RWPE1 (cell line): ENCODE measurements at regions not wholly inside any gene's neighbourhood (a gene's known extent, or its start where the extent isn't known, plus 50 kb on each side); places are given as distances from the start of the nearest gene placed in this dataset.

Source experiments
- CTCF ChIA-PET: fragments of 350-600 bp; sonication (Branson Sonifier 250); formaldehyde crosslinking; extraction: SDS; loops from one replicate; lab custom pipeline; 2021; lab: Yijun Ruan, JAX
- POLR2A ChIA-PET: fragments of 400-600 bp; formaldehyde crosslinking; extraction: SDS; loops from one replicate; lab custom pipeline; 2020; ENCODE audit warnings: antibody characterized with exemption; ENCODE audit not compliant: low non-redundant PET; lab: Yijun Ruan, JAX
- DNase-seq: peaks from one replicate; pipeline ENCODE4 v3.0.0; 2012; ENCODE audit warnings: low spot score
- H3K27ac ChIP-seq: fragments of 450-650 bp; 2 replicates; pipeline ENCODE4 v1.5.1; 2017
- CTCF ChIP-seq: fragments of 450-650 bp; conservative IDR thresholded peaks from 2 replicates; pipeline ENCODE4 v1.5.1; 2017; ENCODE audit warnings: low read depth, mild to moderate bottlenecking

DNA sequence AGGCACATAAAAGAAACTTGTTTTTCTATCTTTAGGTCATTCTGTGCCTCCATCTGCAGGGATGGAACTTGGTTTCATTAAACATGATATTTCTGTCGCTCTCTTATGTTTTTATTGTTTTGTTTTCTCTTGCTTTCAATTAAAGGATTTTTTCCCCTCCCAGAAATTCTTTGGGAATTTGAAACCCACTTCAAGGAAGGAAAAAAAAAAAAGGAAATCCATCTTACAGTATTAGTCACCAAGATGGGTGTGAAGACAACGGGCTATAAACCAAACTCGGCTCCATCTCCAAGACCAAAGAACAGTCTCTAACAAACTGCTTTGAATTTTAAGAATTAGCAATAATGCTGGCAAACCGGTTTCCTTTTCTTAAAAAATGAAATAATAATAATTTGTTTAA is 244.1 kb downstream of the BCL11A start:
- TF ChIP-seq CTCF, result no peak
- no peak overlapping the region for H3K27ac ChIP-seq
- ChIA-PET POLR2A (no interaction called here), CTCF (no interaction called here)
- DNase-seq, result no peak

DNA sequence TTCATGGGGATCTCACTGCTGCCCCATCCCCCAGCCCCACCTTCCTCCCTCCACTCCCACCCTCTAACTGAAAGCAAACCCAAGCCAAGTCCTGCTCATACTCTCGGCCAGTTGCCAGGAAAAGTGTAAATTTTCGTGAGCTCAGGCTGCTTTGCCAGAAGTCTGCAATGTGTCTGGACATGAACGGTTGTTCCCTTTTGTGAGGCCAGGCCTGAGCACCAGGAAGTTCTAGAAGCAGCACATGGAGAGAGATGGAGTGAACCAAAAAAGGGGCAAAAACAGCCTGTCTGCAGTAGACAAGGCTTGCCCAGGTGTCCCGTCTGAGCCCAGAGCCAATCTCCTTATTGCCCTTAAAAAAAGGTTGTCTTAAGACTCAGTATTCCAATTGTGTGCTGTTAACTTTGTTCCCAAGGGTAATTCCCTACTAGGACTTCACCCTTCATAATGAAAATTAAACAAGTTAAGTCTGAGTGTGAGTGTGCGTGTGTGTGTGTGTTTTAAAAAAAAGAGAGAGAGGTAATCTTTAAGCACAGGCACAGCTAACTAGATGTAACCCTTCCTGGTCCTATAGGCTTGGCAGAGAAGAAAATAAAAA is 247.1 kb downstream of the BCL11A start:
- no peak for TF ChIP-seq CTCF
- ChIA-PET CTCF (no interaction called here), POLR2A (no interaction called here)
- peak overlapping the region; percentile 74 for H3K27ac ChIP-seq
- peak; percentile 8 for DNase-seq

DNA sequence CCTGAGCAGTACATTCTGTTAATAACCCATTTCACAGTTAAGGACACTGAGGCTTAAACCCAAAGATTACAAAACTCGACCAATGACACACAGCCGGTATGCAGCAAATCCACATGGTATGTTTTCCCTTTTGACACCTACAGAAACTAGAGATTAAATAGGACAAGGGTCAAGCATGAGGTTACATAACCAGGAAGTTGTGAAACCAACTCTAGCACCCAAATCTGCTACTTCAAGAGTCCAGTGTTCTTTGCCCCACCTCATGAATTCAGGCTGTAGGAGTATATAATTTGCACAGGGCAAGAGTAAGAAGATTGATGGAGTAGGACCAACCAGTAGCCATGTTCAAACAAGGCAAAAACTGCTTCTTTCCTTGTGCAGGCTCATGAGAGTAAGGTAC is 249.8 kb downstream of the BCL11A start:
- no peak for TF ChIP-seq CTCF
- DNase-seq, result no peak
- ChIA-PET POLR2A (no interaction called here), CTCF (no interaction called here)
- no peak overlapping the region for H3K27ac ChIP-seq

DNA sequence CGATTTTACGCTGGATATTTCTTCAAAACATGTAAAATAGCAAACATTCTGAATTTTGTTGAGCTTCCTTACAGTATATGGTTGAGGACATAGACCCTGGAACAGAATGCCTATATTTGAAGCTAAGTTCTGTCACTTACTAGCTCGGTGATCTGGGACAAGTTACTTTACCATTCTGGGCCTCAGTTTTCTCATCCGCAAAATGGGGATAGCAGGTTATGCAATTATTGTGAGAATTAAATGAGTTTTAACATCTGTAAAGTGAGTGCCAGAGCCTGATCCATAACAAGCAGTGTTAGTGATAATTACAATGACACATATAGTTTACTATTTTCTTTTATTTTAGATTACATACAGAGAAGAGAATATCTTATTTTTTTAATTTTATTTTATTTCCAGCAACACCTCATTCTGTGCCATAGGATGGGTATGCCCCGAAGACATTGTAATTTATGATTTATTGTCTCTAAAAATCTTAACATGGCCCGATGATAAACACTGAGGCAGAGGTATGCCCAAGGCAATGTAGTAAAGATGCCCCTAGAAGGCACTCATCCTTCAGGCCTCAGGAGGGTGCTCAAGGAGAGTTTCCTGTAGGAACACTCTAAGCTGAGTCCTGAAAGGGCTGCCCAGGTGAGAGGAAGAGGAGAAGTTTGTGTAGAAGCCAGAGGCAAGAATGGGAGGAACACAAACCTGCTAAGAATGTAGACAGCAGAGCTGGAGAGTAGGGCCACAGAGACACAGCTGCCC is 250.9 kb downstream of the BCL11A start:
- no peak for DNase-seq
- TF ChIP-seq CTCF, result no peak
- CTCF ChIA-PET, result no interaction called here
- H3K27ac ChIP-seq, result no peak overlapping the region
- POLR2A ChIA-PET, result no interaction called here

DNA sequence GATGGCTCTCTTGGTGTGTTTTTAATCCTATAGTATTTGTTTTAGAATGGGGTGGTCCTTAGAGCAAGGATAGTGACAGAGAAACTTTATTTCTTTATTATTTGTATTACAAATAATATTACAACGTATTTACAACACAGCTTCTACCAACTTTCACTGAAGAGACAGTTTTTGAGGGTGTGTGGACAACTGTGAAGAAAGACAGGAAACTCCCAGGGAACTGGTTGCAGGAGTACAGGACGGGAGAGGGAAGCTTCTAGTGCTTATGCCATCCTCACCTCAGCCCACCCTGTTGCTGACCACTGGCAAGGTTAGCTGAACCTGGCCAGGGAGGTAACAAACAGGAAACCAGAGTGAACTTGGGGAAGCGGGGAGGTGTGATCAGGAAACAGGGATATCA is 251.7 kb downstream of the BCL11A start:
- POLR2A ChIA-PET, result no interaction called here
- no peak for TF ChIP-seq CTCF
- H3K27ac ChIP-seq, result no peak overlapping the region
- no peak for DNase-seq
- CTCF ChIA-PET, result no interaction called here

DNA sequence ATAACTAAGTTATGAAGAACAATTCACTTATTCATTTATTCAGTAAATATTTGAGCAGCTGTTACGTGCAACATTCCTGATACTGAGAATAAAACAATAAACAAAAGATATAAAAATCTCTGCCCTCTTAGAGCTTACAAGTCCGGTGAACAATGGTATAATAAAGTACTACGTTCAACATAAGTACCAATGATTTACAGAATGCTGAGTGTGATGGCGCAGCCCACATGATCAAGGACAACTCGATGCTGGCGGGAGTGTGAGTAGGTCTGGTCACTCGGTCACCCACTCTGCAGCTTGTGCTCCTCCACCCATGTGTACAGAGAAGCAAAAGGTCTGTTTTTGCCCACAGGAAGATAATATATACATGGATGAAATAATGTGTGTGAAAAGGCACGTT is 254.3 kb downstream of the BCL11A start:
- CTCF ChIA-PET, result no interaction called here
- POLR2A ChIA-PET, result no interaction called here
- no peak for DNase-seq
- no peak overlapping the region for H3K27ac ChIP-seq
- TF ChIP-seq CTCF, result no peak
